ENCODE measurements at regions not wholly inside any gene's neighbourhood (a gene's known extent, or its start where the extent isn't known, plus 50 kb on each side); places are given as distances from the start of the nearest gene placed in this dataset.
A peak's percentile ranks its signal among the peaks of the same experiment; 100 is the strongest.

DNA sequence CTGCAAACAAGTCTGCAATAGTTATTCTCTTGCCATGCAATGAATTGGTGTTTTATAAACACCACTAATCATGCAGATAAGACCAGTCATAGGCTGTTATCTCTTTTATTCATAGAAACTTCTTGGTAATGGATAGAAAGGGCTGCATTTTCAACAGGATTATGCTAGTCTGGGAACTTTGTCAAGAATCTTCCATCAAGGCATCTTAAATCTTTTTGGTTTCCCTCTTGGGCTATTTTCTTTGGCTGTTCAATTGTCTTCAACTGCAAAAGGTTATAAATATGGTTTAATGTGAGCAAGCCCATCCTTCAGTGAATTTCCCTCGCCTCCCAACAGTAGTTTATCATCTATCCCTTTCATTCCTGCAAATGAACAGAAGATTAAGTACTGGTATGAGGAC lies 59.0 kb upstream of the MINAR1 start:
- DNase-seq, result no peak

DNA sequence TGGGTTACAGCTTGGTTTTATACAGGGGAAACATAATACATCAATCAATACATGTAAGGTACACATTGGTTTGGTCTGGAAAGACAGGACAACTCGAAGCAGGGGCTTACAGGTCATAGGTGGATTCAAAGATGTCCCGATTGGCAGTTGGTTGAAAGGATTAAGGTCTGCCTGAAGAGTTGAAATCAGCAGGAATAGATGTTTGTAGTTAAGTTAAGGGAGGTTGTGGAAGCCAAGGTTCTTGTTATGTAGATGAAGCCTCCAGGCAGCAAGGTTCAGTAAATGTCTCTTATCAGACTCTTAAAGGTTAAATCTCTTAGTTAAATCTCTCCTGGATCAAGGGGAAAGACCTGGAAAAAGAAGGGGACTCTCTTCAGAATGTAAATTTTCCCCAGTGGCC lies 58.4 kb upstream of the MINAR1 start:
- DNase-seq, result no peak

DNA sequence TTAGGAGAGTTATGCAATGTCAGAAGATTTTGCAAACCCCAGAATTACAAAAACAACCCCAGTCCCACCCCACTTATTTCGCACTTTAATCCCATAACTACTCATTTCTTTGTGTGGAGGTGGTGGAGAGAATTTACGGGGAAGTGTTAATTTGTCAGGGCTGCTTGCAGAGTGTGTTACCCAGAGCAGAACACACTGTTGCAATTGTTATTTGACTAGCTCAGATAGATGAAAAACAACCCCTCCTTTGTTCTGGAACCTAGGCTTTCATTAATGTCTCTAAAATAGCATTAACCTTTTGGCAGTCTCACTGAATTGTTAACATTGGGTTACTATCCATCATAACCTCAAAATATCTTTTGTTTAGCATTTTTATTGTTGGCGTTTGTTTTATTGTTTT lies 55.8 kb upstream of the MINAR1 start:
- DNase-seq, result no peak

DNA sequence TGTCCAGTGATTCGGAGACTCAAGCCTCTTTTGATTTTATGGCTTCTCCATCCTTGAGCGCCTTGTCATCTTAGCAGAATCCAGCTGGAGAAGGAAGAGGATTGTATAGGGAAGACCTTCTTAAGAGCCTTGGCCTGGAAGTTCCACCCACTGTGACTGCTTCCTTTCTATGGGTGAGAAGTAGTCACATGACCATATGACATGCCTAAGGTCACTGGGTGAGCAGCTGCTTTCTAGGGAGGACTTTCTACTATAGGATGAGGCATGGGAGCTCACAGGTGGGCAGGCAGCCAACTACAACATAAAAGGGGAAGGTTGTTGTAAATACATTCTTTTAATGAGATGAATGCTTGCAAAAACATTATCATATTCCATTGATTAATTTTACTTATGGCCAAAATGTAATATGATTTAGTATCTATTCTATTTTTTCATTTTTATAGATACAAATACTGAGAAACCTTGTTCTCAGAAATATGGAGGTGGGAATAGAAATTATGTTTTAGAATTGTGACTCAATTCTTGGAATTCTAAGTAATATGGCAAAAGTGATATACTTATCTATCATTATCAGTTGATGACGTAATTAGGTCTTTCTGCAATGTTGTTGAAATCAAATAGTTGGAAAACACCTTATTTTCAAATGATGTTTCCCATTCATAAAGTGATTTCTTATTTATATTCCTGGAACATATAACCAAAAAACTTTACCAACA lies 53.6 kb upstream of the MINAR1 start:
- DNase-seq, result no peak

DNA sequence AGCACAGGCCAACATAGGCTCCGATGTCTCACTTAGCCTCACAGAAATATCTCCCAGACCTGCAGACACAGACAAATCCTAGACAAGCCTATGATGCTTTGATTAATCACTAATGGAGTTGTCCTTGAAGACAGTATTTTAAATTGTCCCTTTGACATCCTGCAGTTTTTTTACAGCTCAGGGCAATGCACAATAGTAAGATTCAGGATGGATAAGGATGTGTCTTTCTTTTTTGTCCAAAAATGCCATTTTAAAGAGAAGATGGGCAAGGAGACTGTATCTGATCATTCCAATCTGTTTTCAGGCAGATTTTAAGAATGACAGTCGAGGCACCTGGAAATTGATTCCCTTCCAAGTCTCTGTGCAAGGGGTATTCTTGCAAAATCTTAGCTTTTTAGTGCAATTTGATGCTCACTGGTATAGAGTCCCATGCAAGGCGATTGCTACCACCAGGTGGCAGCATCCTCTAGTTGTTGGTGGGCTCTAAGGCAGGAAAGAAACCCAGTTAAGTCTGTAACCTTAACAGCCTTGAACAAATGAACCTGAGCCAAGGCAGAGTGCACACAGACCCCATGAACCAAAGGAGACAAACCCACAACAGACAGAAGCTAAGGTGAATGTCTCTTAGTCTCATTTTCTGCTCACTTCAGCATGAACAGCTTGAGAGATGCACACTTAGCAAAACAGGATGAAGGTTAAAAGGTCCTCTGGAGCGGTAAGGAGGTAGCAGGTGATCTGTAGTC lies 51.2 kb upstream of the MINAR1 start:
- peak; percentile 74 for DNase-seq

DNA sequence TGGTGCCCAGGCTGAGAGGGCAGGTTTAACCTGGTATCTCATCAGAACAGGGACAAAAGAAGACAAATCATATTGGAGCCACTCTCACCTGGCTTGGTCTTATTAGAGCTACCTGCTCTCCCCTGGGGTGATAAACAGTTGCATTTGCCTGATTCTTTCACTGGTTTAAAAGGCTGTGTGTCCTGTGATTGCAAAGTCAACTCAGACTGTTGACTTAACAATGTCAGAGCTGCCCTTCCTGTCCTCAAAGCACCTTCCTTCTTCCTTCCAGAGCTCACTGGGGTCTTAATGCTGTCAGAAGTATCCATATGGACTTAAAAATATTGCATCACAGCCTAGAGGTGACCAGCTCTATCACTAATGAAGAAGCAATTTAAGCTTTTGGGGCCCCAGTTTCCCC lies 50.5 kb upstream of the MINAR1 start:
- no peak for DNase-seq

Data from activated T-cell treated with anti-CD3 and anti-CD28 coated beads, Interleukin-2, amount 50 U/mL, for 1 hour (primary cell).